SK-N-SH treated with all-trans-retinoic acid at 6 μM for 48 hours (cell line): ENCODE measurements at regions not wholly inside any gene's neighbourhood (a gene's known extent, or its start where the extent isn't known, plus 50 kb on each side); places are given as distances from the start of the nearest gene placed in this dataset.

ENCODE experiments used
- ARNTL ChIP-seq: fragments of 450-650 bp; formaldehyde crosslinking; IDR thresholded peaks from 2 replicates; pipeline ENCODE4 v1.5.0; 2020; ENCODE audit warnings: low read depth, mild to moderate bottlenecking, moderate library complexity, borderline replicate concordance
- BACH2 ChIP-seq: fragments of 250-450 bp; sonication (Bioruptor Pico); IDR thresholded peaks from 2 replicates; pipeline ENCODE4 v1.9.0; 2021; ENCODE audit warnings: mild to moderate bottlenecking, borderline replicate concordance
- CREB5 ChIP-seq: fragments of 250-450 bp; sonication (Bioruptor Pico); IDR thresholded peaks from 2 replicates; pipeline ENCODE4 v1.5.1; 2020; ENCODE audit warnings: low read depth, mild to moderate bottlenecking, moderate library complexity
- ESRRG ChIP-seq: fragments of 250-450 bp; sonication (Bioruptor Pico); IDR thresholded peaks from 2 replicates; pipeline ENCODE4 v1.6.1; 2021; ENCODE audit warnings: mild to moderate bottlenecking
- PATZ1 ChIP-seq: fragments of 250-450 bp; sonication (Bioruptor Pico); IDR thresholded peaks from 2 replicates; pipeline ENCODE4 v1.8.0; 2020; ENCODE audit warnings: mild to moderate bottlenecking, moderate library complexity, borderline replicate concordance
- RARB ChIP-seq: fragments of 250-450 bp; sonication (Bioruptor Pico); IDR thresholded peaks from 2 replicates; pipeline ENCODE4 v1.8.0; 2021; ENCODE audit warnings: mild to moderate bottlenecking, moderate library complexity
- SNAI2 ChIP-seq: fragments of 250-450 bp; sonication (Bioruptor Pico); IDR thresholded peaks from 2 replicates; pipeline ENCODE4 v1.5.0; 2020; ENCODE audit warnings: mild to moderate bottlenecking, moderate library complexity
- TCF4 ChIP-seq: fragments of 250-450 bp; sonication (Bioruptor Pico); IDR thresholded peaks from 2 replicates; pipeline ENCODE4 v1.8.0; 2021; ENCODE audit warnings: mild to moderate bottlenecking, moderate library complexity, borderline replicate concordance
- TOX ChIP-seq: fragments of 250-450 bp; sonication (Bioruptor Pico); IDR thresholded peaks from 2 replicates; pipeline ENCODE4 v1.8.0; 2021; ENCODE audit warnings: mild to moderate bottlenecking, moderate library complexity, borderline replicate concordance
- ZFP3 ChIP-seq: fragments of 250-450 bp; sonication (Bioruptor Pico); IDR thresholded peaks from 2 replicates; pipeline ENCODE4 v1.5.0; 2020; ENCODE audit warnings: mild to moderate bottlenecking, moderate library complexity
- ZFP30 ChIP-seq: fragments of 450-650 bp; formaldehyde crosslinking; IDR thresholded peaks from 2 replicates; pipeline ENCODE4 v1.5.0; 2022; ENCODE audit warnings: mild to moderate bottlenecking, moderate library complexity
- ZNF565 ChIP-seq: fragments of 450-650 bp; formaldehyde crosslinking; conservative IDR thresholded peaks from 2 replicates; pipeline ENCODE4 v1.5.0; 2020; ENCODE audit warnings: low read depth, mild to moderate bottlenecking, moderate library complexity
- ZNF8 ChIP-seq: fragments of 450-650 bp; formaldehyde crosslinking; IDR thresholded peaks from 2 replicates; pipeline ENCODE4 v1.5.0; 2020; ENCODE audit warnings: mild to moderate bottlenecking, moderate library complexity

DNA sequence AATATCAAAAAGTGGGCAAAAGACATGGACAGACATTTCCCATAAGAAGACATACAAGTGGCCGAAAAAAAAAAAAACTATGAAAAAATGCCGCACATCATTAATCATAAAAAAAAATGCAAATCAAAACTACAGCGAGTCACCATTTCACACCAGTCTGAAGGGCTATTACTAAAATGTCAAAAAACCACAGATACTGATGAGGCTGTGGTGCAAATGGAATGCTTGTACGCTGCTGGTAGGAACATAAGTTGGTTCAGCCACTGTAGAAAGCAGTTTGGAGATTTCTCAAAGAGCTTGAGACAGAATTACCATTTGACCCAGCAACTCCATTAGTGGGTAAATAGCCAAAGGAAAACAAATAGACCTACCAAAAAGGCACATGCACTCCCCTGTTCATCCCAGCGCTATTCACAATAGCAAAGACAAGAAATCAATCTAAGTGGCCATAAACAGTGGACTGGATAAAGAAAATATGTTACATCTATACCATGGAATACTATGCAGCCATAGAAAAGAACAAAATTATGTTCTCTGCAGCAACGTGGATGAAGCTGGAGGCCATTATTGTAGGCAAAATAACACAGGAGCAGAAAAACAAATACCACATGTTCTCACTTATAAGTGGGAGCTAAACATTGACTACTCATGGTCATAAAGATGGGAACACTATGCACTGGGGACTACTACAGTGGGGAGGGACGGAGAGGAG is 110.6 kb upstream of the BOD1 start:
- TF ChIP-seq BACH2 (CRISPR knock-in tag) (no peak), RARB (no peak), ZNF565 (no peak), PATZ1 (no peak), CREB5 (CRISPR knock-in tag) (no peak), TOX (no peak), TCF4 (no peak), ARNTL (CRISPR knock-in tag) (no peak), ZFP30 (no peak), ZFP3 (CRISPR knock-in tag) (no peak), ZNF8 (CRISPR knock-in tag) (no peak), SNAI2 (no peak), ESRRG (no peak)
